ENCODE measurements at regions not wholly inside any gene's neighbourhood (a gene's known extent, or its start where the extent isn't known, plus 50 kb on each side); places are given as distances from the start of the nearest gene placed in this dataset.

GRCh38 chr2:7895289-7895688, 786.6 kb upstream of the ID2 start:
- Histone ChIP-seq H3K4me1 (ENCODE audit: low read depth, poor library complexity, severe bottlenecking) (no peaks in the 10 kb centered on the region), H3K36me3 (ENCODE audit: insufficient read depth) (no peaks in the 10 kb centered on the region), H3K27me3 (ENCODE audit: insufficient read depth, low read depth) (no peaks in the 10 kb centered on the region), H2AFZ (ENCODE audit: low read depth) (no peak overlapping the region), H3K27ac (no peak overlapping the region), H3K9ac (no peak overlapping the region), H4K20me1 (ENCODE audit: insufficient read depth) (no peaks in the 10 kb centered on the region), H3K79me2 (ENCODE audit: insufficient read depth, low read depth) (no peaks in the 10 kb centered on the region), H3K4me2 (no peak overlapping the region), H3K4me3 (IDR thresholded peaks at IDR 0.05; ENCODE audit: insufficient read depth, low read depth, low read length) (no peak overlapping the region)
- no peak for TF ChIP-seq CTCF (conservative IDR thresholded peaks at IDR 0.05; ENCODE audit: low read depth, low read length)

- no peak for TF ChIP-seq CTCF (conservative IDR thresholded peaks at IDR 0.05; ENCODE audit: low read depth, low read length)
- H3K4me2 ChIP-seq: no peak overlapping the region
Observed at GRCh38 chr2:7896940-7897487, 784.8 kb upstream of the ID2 start.

GRCh38 chr2:7899241-7899640, 782.6 kb upstream of the ID2 start:
- Histone ChIP-seq H4K20me1 (ENCODE audit: insufficient read depth) (no peaks in the 10 kb centered on the region), H3K27me3 (ENCODE audit: insufficient read depth, low read depth) (no peaks in the 10 kb centered on the region), H2AFZ (ENCODE audit: low read depth) (no peak overlapping the region), H3K9ac (no peak overlapping the region), H3K27ac (no peak overlapping the region), H3K4me3 (IDR thresholded peaks at IDR 0.05; ENCODE audit: insufficient read depth, low read depth, low read length) (no peak overlapping the region), H3K79me2 (ENCODE audit: insufficient read depth, low read depth) (no peaks in the 10 kb centered on the region), H3K4me1 (ENCODE audit: low read depth, poor library complexity, severe bottlenecking) (no peaks in the 10 kb centered on the region), H3K4me2 (no peak overlapping the region), H3K36me3 (ENCODE audit: insufficient read depth) (no peaks in the 10 kb centered on the region)
- no peak for TF ChIP-seq CTCF (conservative IDR thresholded peaks at IDR 0.05; ENCODE audit: low read depth, low read length)

More at GRCh38 chr2:7896940-7897487, 784.8 kb upstream of the ID2 start:
- H3K9ac ChIP-seq: no peak overlapping the region
- no peak overlapping the region for H2AFZ ChIP-seq (ENCODE audit: low read depth)
- H3K27ac ChIP-seq: no peak overlapping the region
- no peaks in the 10 kb centered on the region for H3K27me3 ChIP-seq (ENCODE audit: insufficient read depth, low read depth)
- H3K79me2 ChIP-seq (ENCODE audit: insufficient read depth, low read depth): no peaks in the 10 kb centered on the region
- no peaks in the 10 kb centered on the region for H4K20me1 ChIP-seq (ENCODE audit: insufficient read depth)
- no peaks in the 10 kb centered on the region for H3K4me1 ChIP-seq (ENCODE audit: low read depth, poor library complexity, severe bottlenecking)
- no peak overlapping the region for H3K4me3 ChIP-seq (IDR thresholded peaks at IDR 0.05; ENCODE audit: insufficient read depth, low read depth, low read length)
- no peaks in the 10 kb centered on the region for H3K36me3 ChIP-seq (ENCODE audit: insufficient read depth)

GRCh38 chr2:7899923-7900322, 781.9 kb upstream of the ID2 start:
- no peak overlapping the region for H3K27ac ChIP-seq

More at GRCh38 chr2:7899923-7900322, 781.9 kb upstream of the ID2 start:
- Histone ChIP-seq H4K20me1 (ENCODE audit: insufficient read depth) (no peaks in the 10 kb centered on the region), H2AFZ (ENCODE audit: low read depth) (no peak overlapping the region), H3K4me3 (IDR thresholded peaks at IDR 0.05; ENCODE audit: insufficient read depth, low read depth, low read length) (no peak overlapping the region), H3K79me2 (ENCODE audit: insufficient read depth, low read depth) (no peaks in the 10 kb centered on the region), H3K9ac (no peak overlapping the region), H3K27me3 (ENCODE audit: insufficient read depth, low read depth) (no peaks in the 10 kb centered on the region), H3K36me3 (ENCODE audit: insufficient read depth) (no peaks in the 10 kb centered on the region), H3K4me1 (ENCODE audit: low read depth, poor library complexity, severe bottlenecking) (no peaks in the 10 kb centered on the region), H3K4me2 (no peak overlapping the region)
- no peak for TF ChIP-seq CTCF (conservative IDR thresholded peaks at IDR 0.05; ENCODE audit: low read depth, low read length)

Measured in KMS-11 (cell line).